KBM-7 (cell line): ENCODE measurements at regions not wholly inside any gene's neighbourhood (a gene's known extent, or its start where the extent isn't known, plus 50 kb on each side); places are given as distances from the start of the nearest gene placed in this dataset.
A peak's percentile ranks its signal among the peaks of the same experiment; 100 is the strongest.
"Not testable (repeated sequence)": the region's sequence is repeated elsewhere in the genome, so short reads cannot be mapped to it uniquely, and the experiment has no call there.

Experiments
- DNase-seq: peaks from one replicate; pipeline ENCODE4 v3.0.0-alpha.2; 2015
- in situ Hi-C: fragments of 300-500 bp; cut with MboI; formaldehyde crosslinking; loops from 2 replicates; pipeline ENCODE4 v1.14.3; 2020; ENCODE audit warnings: low sequenced_read_pairs, low pct_unique_long_range_greater_than_20kb, mixed read lengths

GRCh38 chr2:87194254-87194999, 172.8 kb upstream of the PLGLB1 start:
- in situ Hi-C loops, DNase-seq: not testable (repeated sequence)

- DNase-seq, in situ Hi-C loops: not testable (repeated sequence)
These were observed 175.2 kb upstream of the PLGLB1 start for GRCh38 chr2:87196720-87197388.

DNA sequence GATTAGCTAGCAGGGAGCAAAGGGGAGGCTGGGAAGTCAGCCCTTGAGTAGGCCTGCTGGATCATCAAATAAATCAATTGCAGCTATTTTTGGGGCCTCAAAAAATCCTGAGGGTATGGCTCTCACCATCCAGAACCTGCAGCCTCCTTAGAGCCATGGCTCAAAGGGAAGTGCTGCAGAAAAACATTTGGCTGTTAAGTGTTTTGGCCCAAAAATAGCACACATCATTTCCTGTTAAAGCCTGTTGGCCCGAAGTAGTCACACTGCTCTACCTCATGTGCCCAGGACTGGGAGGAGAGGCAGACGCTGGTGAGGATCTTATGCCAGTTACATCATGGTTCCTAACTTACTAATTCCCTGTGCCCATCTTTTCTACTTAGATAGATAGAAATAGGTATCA, 176.8 kb upstream of the PLGLB1 start:
- in situ Hi-C loops, result not testable (repeated sequence)
- peak; percentile 81 for DNase-seq

- in situ Hi-C loops, DNase-seq: not testable (repeated sequence)
These were observed 177.6 kb upstream of the PLGLB1 start for GRCh38 chr2:87199228-87199627.

DNA sequence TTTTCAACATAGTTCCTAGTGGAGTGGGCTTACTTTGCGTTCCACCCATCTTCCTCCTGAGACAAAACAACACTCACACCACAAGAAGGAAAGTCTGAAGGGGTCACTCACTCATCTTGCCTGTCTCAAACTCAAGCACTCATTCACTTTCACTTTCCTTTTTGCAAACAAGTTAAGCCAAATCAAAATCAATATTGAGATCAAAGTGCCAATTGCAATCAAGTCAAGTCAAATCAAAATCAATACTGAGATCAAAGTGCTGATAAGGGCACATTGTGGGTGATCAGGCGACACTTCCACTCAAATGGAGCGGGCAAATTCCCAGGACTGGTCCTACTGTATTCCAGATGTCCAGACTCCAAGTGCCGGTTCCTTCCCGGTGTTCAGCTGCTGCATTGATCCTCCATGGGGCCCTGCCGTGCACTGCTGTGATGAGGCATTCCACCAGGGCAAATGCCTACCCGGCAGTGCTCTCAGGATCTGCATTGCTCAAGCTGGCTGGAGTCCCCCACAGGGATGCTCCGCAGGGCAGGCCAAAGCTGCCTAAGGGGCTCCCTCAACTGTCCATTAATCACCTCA, 183.0 kb upstream of the PLGLB1 start:
- DNase-seq, in situ Hi-C loops: not testable (repeated sequence)

DNA sequence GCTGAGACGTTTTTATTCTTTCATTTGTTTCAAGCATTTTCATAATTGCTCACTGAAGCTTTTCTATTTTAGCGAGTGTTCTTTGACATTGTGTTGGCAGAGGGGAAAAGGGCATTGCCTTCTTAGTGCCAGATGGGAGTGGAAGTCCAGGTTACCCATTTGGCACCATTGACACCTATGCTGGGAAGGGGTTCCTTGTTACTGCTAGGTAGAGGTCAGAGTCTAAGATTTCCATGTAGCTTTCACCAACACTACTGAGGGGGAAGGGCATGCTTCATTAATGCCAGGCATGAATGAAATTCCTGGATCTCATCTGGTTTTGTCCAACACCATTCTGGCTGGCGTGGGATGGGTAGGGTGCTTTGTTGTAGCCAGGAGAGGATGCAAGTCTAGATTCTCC, 191.3 kb upstream of the PLGLB1 start:
- DNase-seq, in situ Hi-C loops: not testable (repeated sequence)

DNA sequence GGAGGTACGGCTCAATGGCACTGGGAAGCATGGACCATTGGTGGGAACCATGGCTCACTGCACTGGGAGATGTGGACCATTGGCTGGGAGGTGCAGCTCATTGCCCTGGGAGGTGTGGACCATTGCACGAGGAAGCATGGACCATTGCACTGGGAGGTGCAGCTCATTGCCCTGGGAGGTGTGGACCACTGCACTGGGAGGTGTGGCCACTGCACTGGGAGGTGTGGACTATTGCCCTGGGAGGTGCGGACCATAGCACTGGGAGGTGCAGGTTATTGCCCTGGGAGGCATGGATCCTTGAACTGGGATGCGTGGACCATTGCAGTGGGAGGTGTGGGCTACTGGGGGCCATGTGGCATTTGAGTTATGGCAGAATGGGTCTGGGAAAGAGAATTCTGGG, 195.4 kb upstream of the PLGLB1 start:
- DNase-seq, in situ Hi-C loops: not testable (repeated sequence)

DNA sequence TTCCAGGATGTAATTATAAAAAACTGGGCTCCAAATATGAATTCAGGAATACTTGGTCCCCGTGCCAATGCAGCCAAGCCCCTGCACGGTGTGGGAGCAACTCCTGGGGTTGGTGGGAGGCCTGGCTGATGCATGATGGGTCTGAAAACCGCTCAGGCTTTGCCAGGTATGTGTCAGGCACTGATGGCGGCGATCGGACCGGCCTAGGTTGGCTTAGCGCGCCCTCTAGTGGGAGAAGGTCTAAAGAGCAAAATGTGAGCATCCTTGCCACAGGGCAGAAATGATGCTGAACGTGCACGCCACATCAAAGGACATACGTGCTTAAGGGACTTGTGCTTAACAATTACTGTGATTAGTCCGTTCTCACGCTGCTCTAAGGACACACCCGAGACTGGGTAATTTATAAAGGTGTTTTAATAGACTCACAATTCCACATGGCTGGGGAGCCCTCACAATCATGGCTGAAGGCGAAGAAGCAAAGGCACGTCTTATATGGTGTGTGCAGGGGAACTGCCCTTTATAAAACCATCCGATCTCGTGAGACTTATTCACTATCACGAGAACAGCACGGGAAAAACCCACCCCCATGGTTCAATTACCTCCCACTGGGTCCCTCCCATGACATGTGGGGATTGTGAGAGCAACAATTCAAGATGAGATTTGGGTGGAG, 196.2 kb upstream of the PLGLB1 start:
- DNase-seq, in situ Hi-C loops: not testable (repeated sequence)

DNA sequence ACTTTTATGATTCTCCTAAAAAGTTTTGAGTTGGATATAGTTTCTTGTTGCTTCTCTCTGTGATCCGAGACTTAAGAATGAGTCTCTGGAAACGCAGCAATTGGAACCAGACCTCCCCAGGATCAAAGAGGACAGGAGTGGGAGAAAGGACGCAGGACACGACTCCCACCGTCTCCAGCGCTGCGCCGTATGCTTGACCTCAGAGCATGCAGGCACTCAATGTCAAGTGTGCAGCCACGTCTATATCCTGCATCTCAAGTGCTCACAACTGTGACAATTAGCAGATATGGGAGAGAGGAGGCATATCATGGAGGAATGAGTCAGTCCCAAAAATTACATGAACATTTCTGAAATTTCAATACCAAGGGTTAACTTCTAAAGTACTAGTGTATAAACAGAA, 199.0 kb upstream of the PLGLB1 start:
- in situ Hi-C loops, DNase-seq: not testable (repeated sequence)

DNA sequence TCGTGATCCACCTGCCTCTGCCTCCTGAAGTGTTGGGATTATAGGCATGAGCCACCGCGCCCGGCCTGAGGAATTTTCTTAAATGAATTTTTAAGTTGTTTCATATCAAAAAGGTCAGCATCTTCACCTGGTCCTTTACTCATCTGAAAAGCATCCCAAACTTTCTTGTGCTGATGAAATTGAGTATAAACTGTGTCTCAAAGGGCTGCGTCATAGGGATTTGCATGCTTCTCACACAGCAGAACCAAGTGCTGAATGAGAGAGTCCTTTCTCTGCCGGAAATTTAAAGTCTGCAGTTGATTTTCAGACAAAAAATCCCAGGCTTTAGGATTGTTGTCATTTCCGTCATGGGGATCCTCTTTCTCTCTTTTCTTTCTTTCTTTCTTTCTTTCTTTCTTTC, 200.5 kb upstream of the PLGLB1 start:
- in situ Hi-C loops, DNase-seq: not testable (repeated sequence)

- in situ Hi-C loops, DNase-seq: not testable (repeated sequence)
These were observed 202.2 kb upstream of the PLGLB1 start for GRCh38 chr2:87223873-87224272.

- DNase-seq, in situ Hi-C loops: not testable (repeated sequence)
These were observed 207.5 kb upstream of the PLGLB1 start for GRCh38 chr2:87229091-87229689.

GRCh38 chr2:87229964-87230363, 208.3 kb upstream of the PLGLB1 start:
- in situ Hi-C loops, DNase-seq: not testable (repeated sequence)

DNA sequence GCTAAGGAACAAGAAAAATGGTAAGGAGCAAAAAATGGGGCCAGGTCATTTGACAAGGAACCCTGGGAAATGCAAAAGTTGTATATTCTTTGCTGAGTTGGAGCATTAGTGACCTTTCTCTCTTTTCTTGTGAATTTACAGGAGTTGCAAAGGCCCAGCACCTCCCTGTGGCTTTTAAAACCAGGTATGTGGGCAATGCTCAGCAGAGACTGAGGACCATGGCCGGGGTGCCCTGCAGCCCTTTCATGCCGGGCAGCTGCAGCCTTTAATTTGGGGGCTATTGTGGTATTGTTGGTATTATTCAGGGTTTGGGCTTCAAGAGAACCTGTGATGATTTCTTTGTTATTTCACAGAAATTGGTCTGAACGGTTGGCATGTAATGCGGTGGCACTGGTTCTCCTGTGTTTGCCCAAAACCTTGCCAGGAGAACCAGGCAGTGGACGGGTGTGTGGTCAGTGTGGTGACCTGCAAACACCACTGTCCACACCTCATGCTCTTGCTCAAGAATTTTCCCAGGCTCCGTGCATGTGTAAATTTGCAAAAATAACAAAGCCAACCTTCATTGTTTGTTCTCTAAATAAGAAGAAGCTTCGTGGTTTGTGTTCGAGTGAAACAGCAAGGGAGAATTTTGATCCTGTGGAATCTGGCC, 213.8 kb upstream of the PLGLB1 start:
- DNase-seq, in situ Hi-C loops: not testable (repeated sequence)

- DNase-seq, in situ Hi-C loops: not testable (repeated sequence)
These were observed 216.1 kb upstream of the PLGLB1 start for GRCh38 chr2:87237570-87238336.

DNA sequence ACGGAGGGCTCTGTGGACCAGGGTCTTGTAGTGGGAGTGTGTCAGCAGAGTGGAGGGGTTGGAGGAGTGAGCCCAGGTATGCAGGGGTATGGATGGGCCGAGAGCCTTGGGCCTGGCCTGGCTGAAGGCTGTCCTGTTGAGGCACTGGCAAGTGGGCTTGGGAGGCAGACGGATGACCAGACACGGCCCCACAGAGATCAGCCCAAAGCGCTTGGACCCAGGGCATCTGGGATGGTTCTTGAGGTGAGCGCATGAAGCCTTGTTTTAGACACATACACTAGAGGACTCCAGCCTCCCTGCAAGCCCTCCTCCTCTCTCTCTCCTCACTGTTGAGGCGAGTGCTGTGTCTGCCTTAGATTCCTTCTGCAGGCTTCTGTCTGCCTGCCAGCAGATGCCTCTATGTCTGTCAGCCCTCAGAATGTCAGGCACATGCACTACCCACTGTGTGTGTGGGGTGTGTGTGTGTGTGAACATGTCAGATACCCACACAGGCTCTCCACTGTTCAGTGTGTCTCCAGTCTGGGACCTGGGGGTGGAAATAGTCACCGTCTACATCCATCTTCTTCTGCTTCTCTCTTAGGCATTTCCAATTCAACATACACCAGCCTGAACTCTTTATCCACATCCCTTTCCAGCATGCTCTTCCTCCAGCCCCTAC, 218.0 kb upstream of the PLGLB1 start:
- DNase-seq, in situ Hi-C loops: not testable (repeated sequence)

GRCh38 chr2:87246066-87246717, 224.5 kb upstream of the PLGLB1 start:
- in situ Hi-C loops, DNase-seq: not testable (repeated sequence)
